GM18873 (cell line): ENCODE measurements at regions not wholly inside any gene's neighbourhood (a gene's known extent, or its start where the extent isn't known, plus 50 kb on each side); places are given as distances from the start of the nearest gene placed in this dataset.
"Not testable (repeated sequence)": the region's sequence is repeated elsewhere in the genome, so short reads cannot be mapped to it uniquely, and the experiment has no call there.

ENCODE experiments used
- ATAC-seq: cut with Tn5 transposase; IDR thresholded peaks from one replicate; pipeline ENCODE4 v1.9.1; 2021; ENCODE audit warnings: mild to moderate bottlenecking, moderate library complexity, moderate number of reproducible peaks; ENCODE audit not compliant: unreplicated experiment, low FRiP score

DNA sequence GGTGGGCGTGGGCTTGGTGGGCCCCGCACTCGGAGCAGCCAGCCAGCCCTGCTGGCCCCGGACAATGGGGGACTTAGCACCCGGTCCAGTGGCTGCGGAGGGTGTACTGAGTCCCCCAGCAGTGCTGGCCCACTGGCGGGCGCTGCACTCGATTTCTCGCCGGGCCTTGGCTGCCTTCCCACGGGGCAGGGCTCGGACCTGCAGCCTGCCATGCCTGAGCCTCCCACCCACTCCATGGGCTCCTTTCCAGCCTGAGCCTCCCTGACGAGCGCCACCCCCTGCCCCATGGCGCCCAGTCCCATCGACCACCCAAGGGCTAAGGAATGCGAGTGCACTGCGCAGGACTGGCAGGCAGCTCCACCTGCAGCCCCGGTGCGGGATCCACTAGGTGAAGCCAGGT is 2147.6 kb downstream of the LRRC4C start:
- ATAC-seq, result not testable (repeated sequence)

DNA sequence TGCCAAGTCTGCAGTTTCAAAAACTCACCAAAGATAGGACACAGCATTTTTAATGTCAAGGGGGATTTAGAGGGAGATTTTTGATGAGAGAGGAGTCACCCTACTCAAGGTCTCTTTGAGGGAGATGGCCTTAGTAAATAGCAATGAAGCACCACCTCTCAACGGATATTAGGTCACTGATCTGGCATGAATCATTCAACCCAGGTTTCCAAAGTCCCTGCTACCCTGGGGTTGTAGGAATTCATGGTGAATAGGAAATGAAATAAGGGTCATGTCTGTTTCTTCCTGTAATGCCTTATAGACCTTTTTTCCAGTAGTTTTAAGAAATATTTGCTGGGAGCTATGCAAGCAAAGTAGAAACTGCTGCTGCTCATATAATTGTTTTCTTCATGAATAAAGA is 2154.9 kb downstream of the LRRC4C start:
- ATAC-seq, result no peak

DNA sequence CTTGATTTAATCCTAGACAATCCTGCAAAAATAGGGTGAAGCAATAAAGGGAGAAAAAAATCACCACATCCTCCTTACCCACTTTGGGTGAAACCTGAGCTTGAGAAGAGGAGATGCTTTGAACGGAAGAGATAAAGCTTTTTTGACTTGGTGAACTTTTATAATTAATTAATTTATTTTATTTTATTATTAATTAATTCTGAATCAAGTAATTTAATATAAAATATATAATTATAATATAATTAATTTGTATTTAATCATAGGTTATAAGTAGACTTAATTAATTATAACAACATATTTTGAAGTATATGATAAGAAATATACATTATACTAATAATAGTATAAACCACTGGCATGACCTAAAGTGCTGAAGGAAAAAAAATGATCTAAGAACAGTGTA is 2164.8 kb downstream of the LRRC4C start:
- ATAC-seq, result no peak

DNA sequence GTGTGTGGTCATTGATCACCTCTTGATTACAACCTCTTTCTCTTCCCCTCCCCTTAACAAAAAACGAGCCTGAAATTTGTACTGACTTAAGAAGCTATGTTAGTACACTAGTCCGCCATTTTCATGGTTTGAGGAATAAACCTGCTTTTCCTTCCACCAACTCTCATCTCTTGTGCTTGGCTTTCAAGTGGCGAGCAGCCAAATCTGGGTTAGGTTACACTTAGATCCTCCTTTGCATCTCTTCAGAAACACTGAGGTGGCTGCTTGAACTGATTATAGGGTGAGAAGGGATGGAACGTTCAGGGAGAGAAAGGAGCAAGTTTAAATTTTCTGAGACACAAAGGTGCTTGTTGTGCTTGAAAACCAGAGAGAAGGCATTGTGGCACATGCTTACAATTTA is 2171.4 kb downstream of the LRRC4C start:
- no peak for ATAC-seq

DNA sequence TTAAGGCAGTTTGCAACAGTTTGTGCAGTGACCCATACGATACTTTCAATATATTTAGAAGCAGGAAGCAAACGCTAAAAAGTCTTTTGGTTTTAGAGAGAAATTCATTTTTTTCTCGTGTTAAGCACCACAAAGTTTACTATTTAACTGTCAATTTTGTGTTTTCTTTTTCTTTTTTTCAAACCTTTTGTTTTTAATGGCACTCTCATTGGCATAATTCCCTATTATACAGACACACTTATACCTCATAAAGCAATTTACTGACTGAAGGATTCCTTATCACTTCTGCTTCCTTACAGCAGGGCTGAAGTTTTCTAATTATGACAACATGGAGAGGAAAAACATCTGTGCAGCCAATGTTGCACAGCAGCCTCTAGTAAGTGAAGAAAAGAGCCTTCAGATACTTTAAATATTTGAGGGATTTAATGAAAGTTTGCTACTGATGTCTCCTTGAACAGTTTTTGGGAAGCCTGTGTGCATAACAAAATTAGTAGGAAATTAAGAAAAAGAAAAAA is 2191.2 kb downstream of the LRRC4C start:
- no peak for ATAC-seq

DNA sequence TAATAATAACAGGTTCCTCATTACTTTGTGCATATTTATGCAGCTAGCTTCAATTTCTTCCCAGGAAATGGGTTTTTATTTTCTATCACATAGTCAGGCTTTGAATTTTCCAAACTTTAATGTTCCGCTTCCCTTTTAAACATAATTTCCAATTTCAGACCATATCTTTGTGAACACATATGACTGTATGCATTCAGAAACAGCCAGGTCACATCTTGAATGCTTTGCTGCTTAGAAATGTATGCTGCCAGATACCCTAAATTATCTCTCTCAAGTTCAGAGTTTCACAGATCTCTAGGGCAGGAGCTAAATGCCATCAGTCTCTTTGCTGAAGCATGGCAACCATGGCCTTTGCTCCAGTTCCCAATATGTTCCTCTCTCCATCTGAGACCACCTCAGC is 2203.8 kb downstream of the LRRC4C start:
- no peak for ATAC-seq

DNA sequence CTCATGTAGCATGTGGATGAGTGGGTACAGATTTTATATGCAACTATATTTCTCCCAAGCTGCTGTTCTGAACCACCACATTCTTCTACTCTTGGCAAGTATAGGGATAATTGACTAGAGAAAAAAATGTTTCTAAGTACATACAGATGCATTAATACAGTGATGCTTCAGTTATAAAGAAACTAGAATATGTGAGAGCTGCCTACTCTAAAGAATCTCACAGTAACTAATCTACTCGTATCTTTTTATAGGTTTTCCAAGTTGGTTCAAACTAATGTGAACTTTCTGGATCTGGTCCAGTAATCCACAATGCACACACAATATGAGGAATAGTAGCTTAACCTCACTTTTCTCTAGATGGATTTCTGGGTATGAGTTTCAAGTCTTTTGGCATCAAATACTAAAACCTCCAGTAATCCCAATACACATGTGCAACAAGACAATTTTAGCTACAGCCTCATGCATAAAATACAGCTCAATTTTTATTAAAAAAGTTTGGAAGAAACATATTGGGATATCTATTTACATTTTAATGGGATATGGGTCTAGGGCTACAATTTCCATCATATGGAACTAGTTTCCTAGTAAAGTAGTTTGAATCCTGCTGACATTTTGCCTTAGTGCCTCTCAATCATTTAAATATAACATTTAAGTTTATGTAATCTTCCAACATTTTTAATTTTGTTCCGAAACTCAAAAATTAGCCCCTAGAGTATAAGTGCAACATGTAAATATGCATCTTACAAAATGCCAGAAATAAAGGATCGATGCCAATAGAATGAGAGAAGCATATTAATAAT is 2209.7 kb downstream of the LRRC4C start:
- ATAC-seq, result no peak

DNA sequence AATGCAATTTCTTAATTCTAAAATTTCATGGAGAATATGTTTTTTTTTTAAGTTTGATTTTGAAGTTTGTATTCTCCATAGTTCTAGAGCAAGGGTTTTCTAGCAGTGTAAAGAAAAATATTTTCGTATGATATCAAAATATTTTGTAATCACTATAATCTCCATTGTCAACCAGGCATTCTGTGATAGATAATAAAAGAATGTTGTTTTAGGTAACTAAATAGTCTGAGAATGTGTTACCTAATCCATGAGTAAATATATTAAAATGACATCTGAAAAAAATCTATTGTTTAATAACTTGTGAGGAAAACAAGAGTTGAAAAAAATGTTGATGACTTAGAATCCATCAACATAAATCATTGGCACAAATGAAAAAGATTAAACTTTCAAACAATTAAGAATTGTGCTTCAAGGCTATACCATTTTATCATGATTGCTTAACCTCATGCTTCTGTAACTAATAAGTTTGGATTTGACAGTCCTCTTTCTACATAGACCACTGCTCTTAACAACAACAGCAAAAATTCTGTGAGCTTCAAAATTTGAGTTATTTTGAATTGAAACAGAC is 2211.8 kb downstream of the LRRC4C start:
- no peak for ATAC-seq

DNA sequence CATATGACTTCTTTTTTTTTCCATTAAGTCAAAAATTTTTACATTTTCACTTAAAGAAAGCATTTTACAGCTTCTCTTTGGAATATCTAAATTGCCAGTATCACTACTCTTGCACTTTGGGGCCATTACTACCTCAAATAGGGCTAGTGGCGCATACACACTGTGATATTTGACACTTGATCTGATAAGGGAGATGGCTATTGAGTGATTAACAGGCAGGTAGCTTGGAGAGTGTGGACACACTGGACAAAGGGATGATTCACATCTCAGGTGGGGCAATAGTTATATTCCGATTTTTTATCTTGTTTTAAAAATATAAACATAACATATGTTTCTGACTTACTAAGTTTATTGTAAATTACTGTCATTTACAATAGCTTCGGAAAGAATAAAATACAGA is 2219.9 kb downstream of the LRRC4C start:
- no peak for ATAC-seq

DNA sequence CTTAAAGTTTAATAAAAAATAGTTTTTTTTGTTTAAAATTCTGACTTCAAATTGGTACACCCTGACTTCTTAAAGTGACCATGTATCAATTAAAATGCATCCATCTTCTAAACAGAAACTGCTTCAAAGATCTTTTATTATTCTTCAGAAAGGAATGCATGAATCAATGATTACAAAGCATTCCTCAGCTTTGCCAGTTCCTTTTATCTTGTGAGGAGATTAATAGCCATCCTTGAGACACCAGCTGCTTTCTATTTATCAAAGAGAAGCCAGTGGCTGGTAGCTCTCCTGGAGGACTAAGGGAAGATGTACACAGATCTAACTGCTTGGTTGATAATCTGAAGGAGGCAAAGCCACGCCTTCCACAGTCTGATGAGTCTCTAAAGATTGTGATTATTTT is 2222.5 kb downstream of the LRRC4C start:
- no peak for ATAC-seq

DNA sequence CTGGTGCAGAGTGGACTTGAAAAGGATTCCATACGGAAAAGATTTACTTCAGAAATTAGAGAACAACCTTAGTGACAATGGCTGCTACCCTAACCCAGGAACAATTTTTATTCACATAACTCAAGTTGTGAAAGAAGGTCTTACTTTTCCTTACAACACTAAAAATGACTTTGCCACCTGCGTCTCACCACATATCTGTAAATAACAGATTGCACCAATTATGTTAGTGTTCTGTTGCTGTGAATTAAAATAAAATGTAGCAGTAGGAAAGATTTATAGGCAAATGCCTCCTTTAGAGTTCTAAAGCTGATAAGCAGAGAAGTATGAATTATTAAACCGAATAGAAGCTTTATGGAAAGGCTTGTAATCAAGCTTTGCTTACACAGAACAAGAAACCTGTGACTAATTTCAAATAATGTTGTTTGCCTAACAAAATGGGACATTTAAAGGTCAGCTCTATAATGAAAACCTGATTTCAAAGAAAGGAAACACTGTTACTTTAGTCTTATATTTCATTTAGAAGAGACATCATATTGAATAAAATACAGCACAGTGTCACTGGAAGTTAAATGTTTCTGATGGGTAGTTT is 2237.8 kb downstream of the LRRC4C start:
- ATAC-seq, result no peak

DNA sequence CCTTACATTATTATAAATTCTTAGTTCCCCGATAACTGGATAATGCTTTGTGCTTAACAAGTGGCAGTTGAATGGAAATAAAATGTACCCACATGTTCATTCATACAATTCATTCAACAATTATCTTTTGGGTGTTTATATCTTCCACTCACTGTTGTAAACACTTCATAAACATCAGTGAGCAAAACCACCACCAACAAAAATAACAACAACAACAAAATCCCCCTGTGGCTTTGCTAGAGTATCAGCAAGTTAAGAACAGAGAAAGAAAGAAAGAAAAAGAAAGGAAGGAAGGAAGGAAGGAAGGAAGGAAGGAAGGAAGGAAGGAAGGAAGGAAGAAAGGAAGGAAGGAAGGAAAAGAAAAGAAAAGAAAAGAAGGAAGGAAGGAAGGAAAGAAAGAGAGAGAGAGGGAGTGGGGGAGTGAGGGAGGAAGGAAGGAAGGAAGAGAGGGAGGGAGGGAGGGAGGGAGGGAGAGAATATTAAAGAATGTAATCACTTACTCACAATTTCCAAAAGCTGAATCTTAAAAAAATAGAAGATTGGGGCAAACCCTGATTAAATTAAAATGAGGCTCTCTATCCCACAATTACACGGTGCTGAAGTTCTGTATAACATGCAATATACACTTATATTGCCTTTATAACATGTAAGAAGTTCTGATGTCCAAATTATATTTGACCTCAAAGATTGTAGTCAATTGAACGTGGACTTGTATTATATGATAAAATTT is 2238.8 kb downstream of the LRRC4C start:
- no peak for ATAC-seq

DNA sequence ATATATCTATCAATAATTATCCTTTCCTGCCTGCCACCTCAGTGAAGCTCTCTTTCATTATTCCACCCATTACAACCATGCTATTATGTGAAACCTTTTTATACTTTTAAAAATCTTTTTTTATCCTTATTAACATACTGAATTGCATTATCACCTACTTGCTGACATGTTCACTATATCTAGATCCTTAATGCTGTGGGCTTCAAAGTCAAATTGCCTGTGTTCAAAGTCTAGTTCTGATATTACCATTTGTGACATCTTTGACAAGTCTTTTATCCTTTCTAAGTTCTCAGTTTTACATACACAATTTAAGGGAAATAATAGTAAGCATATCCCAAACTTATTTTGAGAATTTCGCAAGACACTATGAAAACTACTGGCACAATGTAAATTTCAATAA is 2239.4 kb downstream of the LRRC4C start:
- ATAC-seq, result no peak

DNA sequence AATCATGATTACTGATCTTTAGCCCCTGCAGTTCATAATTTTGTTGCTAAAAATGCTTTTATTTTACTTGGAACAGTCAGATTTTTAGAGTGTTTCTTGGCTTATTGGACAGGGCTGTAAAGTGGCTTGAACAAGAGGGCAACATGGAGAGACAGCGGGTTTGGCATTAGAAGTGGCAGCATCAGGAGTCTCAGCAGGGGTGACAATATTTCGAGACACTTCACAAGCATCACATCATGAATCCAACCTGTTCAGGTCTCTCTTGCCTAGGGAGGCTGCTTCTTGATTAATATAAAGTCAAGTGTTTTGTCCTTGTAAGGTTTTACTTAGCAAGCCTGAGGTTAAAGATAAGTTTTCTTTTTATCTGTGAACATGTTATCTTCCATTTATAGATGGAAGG is 2249.5 kb downstream of the LRRC4C start:
- ATAC-seq, result no peak

DNA sequence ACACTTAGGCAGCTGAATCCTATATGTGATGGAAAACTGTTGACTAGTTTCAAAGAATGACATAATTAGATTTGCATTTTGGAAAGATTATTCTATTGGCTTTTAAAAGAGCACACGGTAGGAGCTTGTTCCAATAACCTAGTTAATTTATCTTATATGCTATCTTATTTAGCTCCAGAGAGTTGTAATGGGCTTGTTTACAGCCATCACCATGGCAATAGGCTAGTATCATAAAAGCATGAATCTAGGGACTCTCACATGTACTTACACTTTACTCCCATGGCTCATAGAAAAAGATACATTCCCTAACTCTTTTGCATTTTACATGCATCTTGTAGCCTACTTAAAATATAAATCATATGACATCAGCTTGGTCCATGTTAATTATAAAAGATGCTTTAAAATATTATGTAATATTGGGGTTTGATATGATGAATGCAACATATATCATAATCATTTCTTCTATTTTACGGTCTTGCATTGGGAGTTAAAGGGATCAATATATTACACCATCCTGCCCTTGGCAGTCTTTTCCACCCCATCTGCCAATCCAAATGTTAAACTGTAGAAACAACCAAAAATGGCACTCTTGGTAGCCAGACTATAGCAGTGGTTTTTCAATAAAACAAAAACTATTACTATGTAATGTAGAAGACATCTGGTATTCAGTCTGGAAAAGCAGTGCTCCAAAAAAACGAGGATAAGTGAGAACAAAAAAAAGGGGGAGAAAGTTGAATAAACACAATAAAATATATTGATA is 2254.0 kb downstream of the LRRC4C start:
- ATAC-seq, result no peak

DNA sequence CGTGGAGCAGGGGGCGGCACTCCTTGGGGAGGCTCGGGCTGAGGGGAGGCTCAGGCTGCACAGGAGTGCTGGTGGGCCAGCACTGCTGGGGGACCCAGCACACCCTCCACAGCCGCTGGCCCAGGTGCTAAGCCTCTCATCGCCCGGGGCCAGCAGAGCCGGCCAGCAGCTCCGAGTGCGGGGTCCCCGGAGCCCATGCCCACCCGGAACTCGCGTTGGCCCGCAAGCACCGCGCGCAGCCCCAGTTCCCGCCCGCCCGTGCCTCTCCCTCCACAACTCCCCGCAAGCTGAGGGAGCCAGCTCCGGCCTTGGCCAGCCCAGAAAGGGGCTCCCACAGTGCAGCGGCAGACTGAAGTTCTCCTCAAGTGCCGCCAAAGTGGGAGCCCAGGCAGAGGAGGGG is 2266.8 kb downstream of the LRRC4C start:
- ATAC-seq, result no peak

DNA sequence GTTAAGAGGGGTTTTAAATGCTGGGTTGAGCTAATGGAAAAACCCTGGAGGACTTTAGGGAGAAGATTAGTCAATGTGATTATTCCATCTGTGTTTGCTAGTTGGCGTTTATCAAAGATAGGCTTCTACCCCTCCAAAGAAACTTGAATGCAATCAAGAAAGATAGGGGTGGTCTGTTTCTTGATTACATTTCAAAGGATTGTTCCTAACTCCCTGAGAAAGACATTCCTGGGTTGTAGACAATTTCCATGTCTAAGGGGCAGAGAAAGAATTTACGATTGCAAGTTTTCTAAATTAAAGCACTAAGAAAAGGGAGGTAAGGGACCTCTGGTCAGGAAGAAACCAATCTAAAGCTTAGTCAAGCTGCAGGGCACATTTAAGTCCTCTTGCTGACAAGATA is 2268.7 kb downstream of the LRRC4C start:
- ATAC-seq, result no peak

DNA sequence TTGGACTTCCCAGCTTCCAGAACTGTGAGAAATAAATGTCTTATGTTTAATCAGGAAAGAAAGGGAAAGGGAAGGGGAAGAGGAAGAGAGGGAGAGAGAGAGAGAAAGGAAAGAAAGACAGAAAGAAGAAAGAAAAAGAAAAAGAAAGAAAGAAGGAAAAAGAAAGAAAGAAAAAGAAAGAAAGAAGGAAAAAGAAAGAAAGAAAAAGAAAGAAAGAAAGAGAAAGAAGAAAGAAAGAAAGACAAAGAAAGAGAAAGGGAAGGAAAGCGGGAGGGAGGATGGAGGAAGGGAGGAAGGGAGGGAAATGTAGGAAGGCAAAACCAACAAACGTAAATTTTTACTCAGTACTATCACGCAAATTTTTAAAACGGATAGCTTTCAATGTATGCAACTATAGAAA is 2281.8 kb downstream of the LRRC4C start:
- no peak for ATAC-seq

DNA sequence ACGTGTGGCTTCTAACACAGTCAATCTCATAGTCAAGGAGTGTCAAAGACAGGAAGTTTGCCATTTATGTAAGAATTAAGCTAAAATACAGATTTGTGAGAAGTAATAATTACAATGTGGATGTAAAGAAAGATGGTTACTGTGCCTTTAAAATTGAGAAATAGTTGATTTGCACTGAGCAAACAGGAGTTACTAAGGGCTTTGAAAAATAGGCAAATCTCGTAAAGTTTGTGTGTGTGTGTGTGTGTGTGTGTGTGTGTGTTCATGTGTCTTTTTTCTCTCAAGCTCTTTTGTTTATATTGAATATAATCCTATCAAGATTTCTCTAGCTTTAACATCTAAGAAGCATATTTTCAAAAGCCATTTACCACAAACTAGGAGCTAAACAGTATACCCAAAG is 2284.5 kb downstream of the LRRC4C start:
- ATAC-seq, result no peak

DNA sequence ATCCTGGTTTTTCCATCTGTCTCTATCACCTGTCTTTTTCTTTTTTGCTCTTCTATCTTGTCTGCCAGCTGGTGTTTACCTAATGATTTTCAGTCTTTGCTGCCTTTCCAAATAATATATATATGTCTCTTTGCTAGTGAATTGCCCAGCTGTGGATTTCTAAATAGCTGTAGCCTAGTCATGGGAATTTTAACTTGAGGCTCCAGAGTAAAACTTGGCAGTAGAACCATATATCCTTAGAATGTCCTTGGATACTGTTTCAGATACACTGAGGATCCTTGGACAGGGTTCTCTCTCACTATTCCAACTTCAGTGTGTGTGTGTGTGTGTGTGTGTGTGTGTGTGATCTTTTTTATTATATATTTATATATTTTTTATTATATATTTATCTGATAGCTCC is 2285.3 kb downstream of the LRRC4C start:
- no peak for ATAC-seq
